GM18511 (cell line): ENCODE measurements at regions not wholly inside any gene's neighbourhood (a gene's known extent, or its start where the extent isn't known, plus 50 kb on each side); places are given as distances from the start of the nearest gene placed in this dataset.

Experiments
- ATAC-seq: cut with Tn5 transposase; IDR thresholded peaks from one replicate; pipeline ENCODE4 v1.9.1; 2021; ENCODE audit warnings: mild to moderate bottlenecking, moderate library complexity; ENCODE audit not compliant: unreplicated experiment

DNA sequence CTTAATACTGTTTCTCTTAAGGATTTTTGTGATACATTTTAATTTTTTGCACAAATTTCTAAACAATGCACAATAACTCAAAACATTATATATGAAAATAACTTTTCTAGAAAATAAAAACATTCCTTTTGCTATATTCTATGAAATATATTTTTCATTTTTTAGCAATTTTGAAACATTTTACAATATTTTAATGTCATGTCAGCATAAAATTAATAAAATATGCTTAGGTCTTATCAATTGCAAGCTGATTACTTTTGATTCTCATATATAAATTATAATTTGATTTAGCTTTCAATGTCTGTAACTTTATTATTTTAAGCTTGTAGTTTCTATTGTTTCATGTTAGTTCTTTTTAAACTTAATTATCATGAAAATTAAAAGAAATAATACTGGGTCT lies 898.7 kb downstream of the TMEM182 start:
- ATAC-seq = no peak

GRCh38 chr2:103660947-103661346 lies 899.1 kb downstream of the TMEM182 start:
- ATAC-seq = no peak

GRCh38 chr2:103664690-103665089 lies 902.9 kb downstream of the TMEM182 start:
- ATAC-seq = no peak

GRCh38 chr2:103667335-103667884 lies 905.6 kb downstream of the TMEM182 start:
- ATAC-seq = no peak

DNA sequence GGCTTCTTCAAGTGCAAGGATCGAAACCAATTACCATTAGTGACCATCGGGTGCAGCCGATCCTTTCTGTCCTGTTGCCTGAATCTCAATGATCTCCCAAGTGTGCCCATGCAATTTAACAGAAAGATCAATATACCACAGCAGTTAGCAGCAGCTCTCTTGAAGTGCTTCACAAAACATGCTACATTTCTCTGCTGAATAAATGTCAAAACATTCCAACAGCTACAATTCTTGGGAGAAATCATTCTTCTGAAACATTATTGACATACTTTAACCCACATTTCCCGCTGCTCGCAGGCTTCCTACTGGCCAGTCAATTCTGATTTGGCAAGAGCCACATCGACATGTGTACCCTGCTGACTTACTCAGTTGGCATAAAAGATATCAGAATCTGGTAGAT lies 907.7 kb downstream of the TMEM182 start:
- ATAC-seq = no peak
